ENCODE measurements at regions not wholly inside any gene's neighbourhood (a gene's known extent, or its start where the extent isn't known, plus 50 kb on each side); places are given as distances from the start of the nearest gene placed in this dataset.

- no peak overlapping the region for H3K4me3 ChIP-seq
- H3K4me1 ChIP-seq (replicated peaks in 1 of 2): no peaks in the 10 kb centered on the region
- 43 to 47% (median 45%) methylated on average over 4 of the region's 4 CpGs for whole genome bisulfite sequencing, 4 donors
- H3K36me3 ChIP-seq (replicated peaks in 1 of 2): no peaks in the 10 kb centered on the region
- DNase-seq: no peak
- TF ChIP-seq POLR2A (IDR thresholded peaks at IDR 0.05) (no peak), CTCF (IDR thresholded peaks at IDR 0.05) (no peak)
- intact Hi-C loops (cut with DNase I): no loop called here
- H3K27me3 ChIP-seq: no peaks in the 10 kb centered on the region
- H3K9me3 ChIP-seq (replicated peaks in 1 of 3): no peaks in the 10 kb centered on the region
- H3K27ac ChIP-seq: no peak overlapping the region
Observed at GRCh38 chr6:133645966-133646740, 242.8 kb upstream of the TCF21 start.

GRCh38 chr6:133648581-133648980, 240.3 kb upstream of the TCF21 start:
- no peak overlapping the region for H3K4me3 ChIP-seq
- no peak for DNase-seq
- H3K27me3 ChIP-seq: no peaks in the 10 kb centered on the region
- H3K36me3 ChIP-seq (replicated peaks in 1 of 2): no peaks in the 10 kb centered on the region
- no peaks in the 10 kb centered on the region for H3K4me1 ChIP-seq (replicated peaks in 1 of 2)
- TF ChIP-seq CTCF (IDR thresholded peaks at IDR 0.05): no peak
- TF ChIP-seq POLR2A (IDR thresholded peaks at IDR 0.05): no peak
- H3K27ac ChIP-seq: no peak overlapping the region
- WGBS, 4 donors: 56 to 79% (median 76%) methylated on average over 2 of the region's 2 CpGs
- intact Hi-C loops (cut with DNase I): no loop called here
- no peaks in the 10 kb centered on the region for H3K9me3 ChIP-seq (replicated peaks in 1 of 3)

- 41 to 80% (median 47%) methylated on average over 1 of the region's 1 CpG for WGBS, 4 donors
- Histone ChIP-seq H3K27ac (no peak overlapping the region), H3K4me3 (no peak overlapping the region), H3K36me3 (replicated peaks in 1 of 2) (no peaks in the 10 kb centered on the region), H3K4me1 (replicated peaks in 1 of 2) (no peaks in the 10 kb centered on the region), H3K9me3 (replicated peaks in 1 of 3) (no peaks in the 10 kb centered on the region), H3K27me3 (no peaks in the 10 kb centered on the region)
- TF ChIP-seq CTCF (IDR thresholded peaks at IDR 0.05) (no peak), POLR2A (IDR thresholded peaks at IDR 0.05) (no peak)
- intact Hi-C loops (cut with DNase I): no loop called here
- no peak for DNase-seq
Observed at GRCh38 chr6:133671376-133671775, 217.5 kb upstream of the TCF21 start.

GRCh38 chr6:133673056-133673455, 215.9 kb upstream of the TCF21 start:
- 78 to 86% (median 82%) methylated on average over 3 of the region's 3 CpGs for WGBS, 4 donors
- intact Hi-C loops (cut with DNase I): no loop called here
- no peak for DNase-seq
- no peaks in the 10 kb centered on the region for H3K9me3 ChIP-seq (replicated peaks in 1 of 3)
- TF ChIP-seq POLR2A (IDR thresholded peaks at IDR 0.05) (no peak), CTCF (IDR thresholded peaks at IDR 0.05) (no peak)
- H3K27me3 ChIP-seq: no peaks in the 10 kb centered on the region
- H3K36me3 ChIP-seq (replicated peaks in 1 of 2): no peaks in the 10 kb centered on the region
- H3K27ac ChIP-seq: no peak overlapping the region
- H3K4me1 ChIP-seq (replicated peaks in 1 of 2): no peaks in the 10 kb centered on the region
- no peak overlapping the region for H3K4me3 ChIP-seq

All from adrenal gland (tissue), 9 donors.